T follicular helper cell (primary cell): ENCODE measurements at regions not wholly inside any gene's neighbourhood (a gene's known extent, or its start where the extent isn't known, plus 50 kb on each side); places are given as distances from the start of the nearest gene placed in this dataset.

Source experiments
- DNase-seq: peaks from one replicate; pipeline ENCODE4 v3.0.0-alpha.2; 2020; ENCODE audit warnings: low read depth

DNA sequence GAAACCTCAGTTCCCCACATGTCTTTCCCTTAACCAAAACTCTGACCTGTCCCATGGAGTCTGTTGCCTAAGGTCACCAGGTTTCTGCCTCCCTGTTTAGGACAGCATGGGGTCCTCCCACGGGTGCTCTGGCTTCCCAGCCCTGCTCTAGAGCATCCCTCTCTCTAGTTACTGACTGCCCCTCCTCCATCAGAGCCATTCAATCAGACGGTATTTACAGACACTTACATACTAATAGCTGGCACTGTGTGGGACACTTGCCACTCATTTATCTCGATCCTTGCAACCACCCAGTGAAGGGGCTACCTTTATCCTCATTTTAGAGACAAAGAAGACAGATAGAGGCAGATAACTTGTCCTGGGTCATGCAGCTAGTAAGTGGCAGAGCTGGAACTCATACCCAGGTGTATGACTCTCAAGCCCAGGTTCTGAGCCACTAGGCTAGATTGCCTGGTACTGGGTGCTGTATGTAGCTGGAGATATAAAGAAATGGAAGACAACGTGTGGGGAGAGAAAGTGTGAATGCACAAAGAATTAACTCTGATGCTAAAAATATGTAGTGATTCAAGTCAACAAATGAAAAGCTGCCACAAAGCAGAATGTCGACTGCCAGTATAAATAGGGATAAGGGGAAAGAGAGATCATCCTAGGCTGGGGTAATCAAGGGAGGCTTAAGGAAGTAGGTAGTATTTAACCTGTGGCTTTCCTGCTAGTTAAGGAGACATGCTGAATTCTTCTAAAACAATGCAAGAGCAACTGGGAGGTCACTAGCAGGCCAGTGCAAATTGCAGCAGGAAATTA, 52.5 kb upstream of the PDE8B start:
- no peak for DNase-seq

DNA sequence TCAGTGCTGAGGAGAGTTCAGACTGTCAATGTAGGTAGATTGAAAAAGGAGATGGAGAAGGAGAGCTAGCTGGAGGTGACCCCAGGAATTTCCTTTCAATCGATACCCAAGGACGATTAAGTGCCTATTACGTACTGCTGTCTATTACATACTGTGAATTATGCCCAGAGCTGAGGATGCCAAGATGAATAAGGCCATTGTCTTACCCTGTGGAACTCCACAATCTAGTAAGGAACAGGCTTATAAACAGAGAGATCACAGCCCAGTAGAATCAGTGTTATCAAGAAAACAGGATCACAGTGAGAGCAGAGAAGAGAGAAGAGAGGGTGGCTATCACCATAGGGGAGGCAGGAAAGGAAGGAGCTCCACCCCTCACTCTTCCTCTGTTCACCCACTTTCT, 54.1 kb upstream of the PDE8B start:
- DNase-seq, result no peak

DNA sequence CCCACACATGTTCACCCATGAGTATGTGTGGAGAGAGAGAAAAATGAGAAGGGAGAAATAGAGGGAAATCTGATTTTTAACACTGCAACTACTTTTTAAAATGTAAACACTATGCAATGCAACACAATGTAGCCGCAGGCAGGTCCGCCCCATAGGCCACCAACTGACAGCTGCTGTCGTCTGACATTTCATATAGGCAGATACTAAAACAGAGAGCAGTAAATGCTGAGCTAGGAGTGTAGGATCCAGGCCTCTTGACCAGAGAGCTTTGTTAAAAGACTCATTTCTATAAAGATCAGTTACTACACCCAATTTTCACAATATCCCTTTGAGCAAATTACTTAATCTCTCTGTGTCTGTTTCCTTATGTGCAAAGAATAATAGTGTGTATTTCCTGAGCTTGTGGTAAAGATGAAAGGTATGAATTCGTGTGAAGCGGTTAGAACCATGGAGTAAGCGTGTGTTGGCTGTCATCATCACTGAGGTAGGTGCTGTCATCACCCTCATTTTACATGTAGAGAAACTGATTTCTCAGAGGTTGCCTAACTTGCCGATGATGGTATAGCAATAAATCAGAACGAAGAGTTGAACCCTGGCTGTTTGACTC, 55.2 kb upstream of the PDE8B start:
- peak; percentile 36 for DNase-seq

DNA sequence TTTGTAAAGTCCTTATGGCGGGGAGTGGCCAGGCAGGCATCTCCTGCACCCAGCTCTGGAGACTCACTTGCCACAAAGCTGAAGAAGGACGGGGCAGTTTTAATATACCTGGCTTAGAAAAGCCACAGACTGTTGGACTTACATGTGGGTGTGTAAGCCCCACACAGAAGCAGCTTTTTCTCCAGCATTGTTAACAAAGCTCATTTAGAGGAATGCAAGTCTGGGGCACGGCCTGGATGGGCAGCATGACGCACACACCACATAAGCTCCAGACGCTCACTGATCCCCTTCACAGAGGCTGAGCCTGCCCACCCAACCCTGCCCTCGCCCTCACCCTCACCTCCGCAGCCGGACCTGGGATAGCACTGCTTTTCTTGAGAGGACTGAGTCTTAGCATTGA, 58.0 kb upstream of the PDE8B start:
- DNase-seq, result no peak

DNA sequence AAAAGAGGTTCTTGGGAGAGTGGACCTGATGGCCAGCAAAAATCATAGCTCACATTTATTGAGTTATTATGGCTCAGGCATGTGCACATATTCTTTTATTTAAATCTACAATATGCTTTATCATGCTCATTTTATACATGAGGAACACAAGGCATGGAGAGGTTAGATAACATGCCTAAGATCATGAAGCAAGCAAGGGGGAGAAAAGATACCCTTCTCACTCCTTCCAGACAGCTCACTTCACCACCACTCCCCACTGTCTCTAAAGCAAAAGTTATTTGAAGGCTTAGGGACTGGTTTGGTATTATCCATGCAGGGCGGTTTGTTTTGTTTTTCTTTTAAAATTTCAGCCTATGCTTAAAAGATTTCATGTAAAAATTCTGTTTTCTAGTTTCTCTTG, 59.0 kb upstream of the PDE8B start:
- no peak for DNase-seq

DNA sequence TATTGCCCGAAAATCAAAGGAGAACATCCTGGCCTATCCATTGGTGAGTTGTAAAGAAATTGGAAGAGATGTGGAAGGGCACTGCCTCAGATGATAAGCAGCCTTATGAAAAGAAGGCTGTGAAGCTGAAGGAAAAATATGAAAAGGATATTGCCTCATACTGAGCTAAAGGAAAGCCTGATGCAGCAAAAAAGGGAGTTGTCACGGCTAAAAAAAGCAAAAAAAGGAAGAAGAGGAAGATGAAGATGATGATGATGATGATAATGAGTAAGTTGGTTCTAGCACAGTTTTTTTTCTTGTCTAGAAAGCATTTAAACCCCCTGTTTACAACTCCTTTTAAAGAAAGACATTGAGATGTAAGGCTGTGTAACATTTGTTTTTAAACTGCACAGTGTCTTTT, 59.8 kb upstream of the ZBED3 start:
- DNase-seq, result no peak

DNA sequence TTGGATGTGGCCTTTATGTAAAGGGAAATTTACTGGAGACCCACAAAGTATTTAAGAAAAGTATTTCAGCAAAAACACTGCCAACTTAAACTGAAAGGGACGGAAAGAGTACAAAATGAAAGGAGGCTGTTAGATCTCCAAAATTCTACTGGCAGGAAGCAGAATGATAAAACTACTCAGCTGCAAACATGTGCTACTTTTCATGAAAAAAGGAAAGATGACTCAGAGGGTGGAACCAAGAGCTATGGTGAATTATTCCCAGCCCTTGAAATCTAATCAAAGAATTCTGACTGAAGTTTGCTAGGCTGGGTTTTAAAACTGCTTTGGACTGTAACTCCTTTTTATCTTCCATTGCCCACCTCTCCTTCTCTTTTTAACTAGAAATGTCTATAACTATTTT, 58.6 kb upstream of the ZBED3 start:
- no peak for DNase-seq

DNA sequence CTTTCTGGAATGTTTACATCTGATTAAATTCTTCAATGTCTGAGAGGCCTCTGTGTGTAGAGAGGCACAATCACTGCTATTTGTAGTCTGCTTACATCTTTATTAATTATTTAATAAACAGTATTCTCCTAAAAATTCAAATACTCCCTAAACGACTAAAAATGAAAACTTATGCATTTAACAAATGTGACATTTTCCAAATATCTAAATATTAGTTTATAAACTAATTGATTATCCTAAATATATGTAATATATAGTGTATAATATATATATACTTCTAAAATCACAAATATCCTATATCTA, 57.7 kb upstream of the ZBED3 start:
- DNase-seq, result no peak

DNA sequence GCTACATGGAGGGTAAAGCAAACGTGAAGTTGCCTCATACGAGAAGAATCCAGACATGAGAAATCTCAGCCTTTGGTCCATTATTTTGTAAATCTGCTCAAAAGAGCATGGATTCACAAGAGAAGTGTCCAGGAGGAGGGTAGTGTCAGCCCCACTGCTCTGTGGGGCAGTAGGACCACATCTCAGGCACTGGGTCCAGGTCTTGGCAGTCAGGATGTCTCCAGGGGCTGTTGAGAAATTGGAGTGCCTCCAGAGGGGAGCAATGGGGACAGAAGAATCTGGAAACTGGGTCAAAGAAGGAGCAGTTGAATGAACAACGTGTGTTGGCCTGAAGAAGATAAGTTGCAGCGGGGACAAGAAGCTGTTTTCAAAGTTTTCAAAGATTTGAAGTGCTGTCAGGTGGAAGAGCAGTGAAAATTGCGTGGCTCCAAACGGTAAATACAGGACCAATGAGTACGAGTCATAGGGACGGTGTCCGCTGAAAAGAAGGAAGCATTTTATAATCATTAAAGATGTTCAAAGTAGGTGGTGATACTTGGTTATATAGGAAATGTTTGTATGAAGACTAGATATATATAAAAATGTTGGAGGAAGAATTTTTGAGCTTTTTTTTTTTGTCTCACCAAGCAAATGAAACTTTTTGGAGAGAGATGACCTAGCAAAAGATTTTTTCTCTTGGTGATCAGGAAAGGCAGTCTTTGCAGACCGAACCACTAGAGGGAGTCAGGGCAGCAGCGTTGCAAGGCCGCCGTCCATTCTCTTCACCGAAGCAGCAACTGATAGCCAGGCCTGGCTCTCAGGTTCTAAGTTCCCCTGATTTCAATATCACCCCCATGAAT, 57.1 kb upstream of the ZBED3 start:
- peak; percentile 39 for DNase-seq

DNA sequence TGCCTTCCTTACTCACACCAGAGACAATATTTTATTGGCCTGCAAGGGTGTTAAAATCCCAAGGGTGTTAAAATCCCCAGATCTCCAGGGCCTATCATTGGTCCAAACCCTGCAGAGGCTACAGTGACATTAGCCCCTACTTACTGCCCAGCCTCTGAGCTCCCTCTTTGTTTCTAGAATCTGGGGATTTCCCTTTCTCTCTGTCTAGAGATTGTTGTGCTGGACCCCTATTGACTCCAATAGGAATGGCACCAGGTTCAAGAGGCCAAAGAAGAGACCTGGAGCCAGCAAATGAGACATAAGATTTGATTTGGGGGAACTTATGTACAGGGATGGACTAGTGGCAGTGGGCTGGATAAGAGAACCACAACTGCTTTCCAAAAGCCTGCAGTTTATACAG, 53.3 kb upstream of the ZBED3 start:
- DNase-seq, result no peak

DNA sequence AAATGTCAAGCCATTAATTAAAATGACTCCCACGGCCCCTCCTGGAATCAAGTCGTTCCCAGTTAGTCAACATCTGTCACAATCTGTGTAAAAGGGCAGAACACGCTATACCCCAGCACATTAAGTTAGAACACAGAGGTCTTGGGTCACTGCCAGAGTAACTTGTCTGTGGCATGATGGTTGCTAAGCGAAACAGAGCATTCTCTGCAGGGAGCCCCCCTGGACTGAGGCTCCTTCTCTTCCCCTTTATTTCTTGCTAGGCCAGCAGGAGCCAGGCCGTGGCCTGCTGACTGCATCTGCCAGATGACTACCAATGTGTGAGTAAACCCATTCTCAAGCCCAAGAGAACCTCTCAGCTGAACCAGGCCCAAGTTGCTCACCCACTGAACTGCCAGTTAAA, 51.9 kb upstream of the ZBED3 start:
- DNase-seq, result no peak
